ENCODE measurements at regions not wholly inside any gene's neighbourhood (a gene's known extent, or its start where the extent isn't known, plus 50 kb on each side); places are given as distances from the start of the nearest gene placed in this dataset.

DNA sequence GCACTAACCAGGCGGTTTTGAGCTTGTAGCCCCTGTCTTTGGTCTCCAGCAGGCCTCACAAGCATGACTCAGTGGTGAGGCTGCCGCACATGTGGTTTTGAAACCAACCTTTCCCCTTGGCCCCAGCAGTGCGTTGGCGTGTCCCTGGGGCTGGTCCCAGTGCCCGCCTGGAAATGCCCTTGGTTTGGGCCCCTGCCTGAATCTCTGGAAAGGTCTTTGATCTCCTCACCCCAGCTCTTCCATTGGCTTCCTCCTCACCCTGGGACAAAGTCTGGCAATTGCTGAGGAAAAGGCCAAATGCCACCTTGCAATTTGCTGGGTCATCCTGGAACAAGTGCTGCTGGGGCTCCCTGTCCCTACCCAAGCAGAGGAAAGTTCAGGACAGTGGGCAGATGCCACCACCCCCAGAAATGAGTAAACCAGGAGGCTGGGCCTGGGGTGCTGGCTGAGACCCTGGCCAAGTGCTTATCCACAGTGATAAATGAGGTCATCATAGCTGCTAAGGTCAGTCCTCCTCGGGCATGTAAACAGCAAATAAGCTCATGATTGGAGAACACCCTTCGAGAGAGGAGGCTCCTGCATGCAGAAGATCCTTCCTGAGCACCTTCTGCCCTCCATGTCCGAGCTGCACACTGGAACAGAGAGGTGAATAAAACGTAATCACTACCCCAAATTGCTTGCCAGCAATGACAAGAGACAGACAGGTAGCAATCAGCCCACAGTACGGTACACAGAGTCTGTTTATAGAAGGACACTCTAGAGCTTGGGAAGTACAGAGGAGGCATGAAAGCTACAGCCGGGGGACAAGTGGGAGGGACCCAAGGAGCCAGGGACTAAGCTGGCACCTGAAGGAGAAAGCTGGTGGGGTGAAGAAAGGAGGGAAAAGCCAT is 98.9 kb upstream of the CPEB4 start (continued):
- TF ChIP-seq, protein P1, sequence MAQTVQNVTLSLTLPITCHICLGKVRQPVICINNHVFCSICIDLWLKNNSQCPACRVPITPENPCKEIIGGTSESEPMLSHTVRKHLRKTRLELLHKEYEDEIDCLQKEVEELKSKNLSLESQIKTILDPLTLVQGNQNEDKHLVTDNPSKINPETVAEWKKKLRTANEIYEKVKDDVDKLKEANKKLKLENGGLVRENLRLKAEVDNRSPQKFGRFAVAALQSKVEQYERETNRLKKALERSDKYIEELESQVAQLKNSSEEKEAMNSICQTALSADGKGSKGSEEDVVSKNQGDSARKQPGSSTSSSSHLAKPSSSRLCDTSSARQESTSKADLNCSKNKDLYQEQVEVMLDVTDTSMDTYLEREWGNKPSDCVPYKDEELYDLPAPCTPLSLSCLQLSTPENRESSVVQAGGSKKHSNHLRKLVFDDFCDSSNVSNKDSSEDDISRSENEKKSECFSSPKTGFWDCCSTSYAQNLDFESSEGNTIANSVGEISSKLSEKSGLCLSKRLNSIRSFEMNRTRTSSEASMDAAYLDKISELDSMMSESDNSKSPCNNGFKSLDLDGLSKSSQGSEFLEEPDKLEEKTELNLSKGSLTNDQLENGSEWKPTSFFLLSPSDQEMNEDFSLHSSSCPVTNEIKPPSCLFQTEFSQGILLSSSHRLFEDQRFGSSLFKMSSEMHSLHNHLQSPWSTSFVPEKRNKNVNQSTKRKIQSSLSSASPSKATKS (CRISPR knock-in tag; IDR thresholded peaks at IDR 0.05) = no peak
- TF ChIP-seq MED1 (CRISPR knock-in tag; IDR thresholded peaks at IDR 0.05) = peak; percentile 64
- TF ChIP-seq NFYB (CRISPR knock-in tag; IDR thresholded peaks at IDR 0.05) = peak; percentile 42; the same call in 1 of the 2 replicates
- TF ChIP-seq, protein P2, sequence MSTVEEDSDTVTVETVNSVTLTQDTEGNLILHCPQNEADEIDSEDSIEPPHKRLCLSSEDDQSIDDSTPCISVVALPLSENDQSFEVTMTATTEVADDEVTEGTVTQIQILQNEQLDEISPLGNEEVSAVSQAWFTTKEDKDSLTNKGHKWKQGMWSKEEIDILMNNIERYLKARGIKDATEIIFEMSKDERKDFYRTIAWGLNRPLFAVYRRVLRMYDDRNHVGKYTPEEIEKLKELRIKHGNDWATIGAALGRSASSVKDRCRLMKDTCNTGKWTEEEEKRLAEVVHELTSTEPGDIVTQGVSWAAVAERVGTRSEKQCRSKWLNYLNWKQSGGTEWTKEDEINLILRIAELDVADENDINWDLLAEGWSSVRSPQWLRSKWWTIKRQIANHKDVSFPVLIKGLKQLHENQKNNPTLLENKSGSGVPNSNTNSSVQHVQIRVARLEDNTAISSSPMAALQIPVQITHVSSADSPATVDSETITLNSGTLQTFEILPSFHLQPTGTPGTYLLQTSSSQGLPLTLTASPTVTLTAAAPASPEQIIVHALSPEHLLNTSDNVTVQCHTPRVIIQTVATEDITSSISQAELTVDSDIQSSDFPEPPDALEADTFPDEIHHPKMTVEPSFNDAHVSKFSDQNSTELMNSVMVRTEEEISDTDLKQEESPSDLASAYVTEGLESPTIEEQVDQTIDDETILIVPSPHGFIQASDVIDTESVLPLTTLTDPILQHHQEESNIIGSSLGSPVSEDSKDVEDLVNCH (CRISPR knock-in tag; IDR thresholded peaks at IDR 0.05) = no peak
- TF ChIP-seq YEATS4 (CRISPR knock-in tag; IDR thresholded peaks at IDR 0.05; ENCODE audit: borderline replicate concordance) = peak; percentile 29; the same call in 1 of the 2 replicates
- peak; percentile 47; the same call in 1 of the 2 replicates for TF ChIP-seq IRF2 (CRISPR knock-in tag; IDR thresholded peaks at IDR 0.05)
- TF ChIP-seq ATF7 (IDR thresholded peaks at IDR 0.05) = peak; percentile 65
- TF ChIP-seq ATF7 (CRISPR knock-in tag; IDR thresholded peaks at IDR 0.05) = no peak
- peak; percentile 30; the same call in 1 of the 2 replicates for TF ChIP-seq HOXA5 (CRISPR knock-in tag; IDR thresholded peaks at IDR 0.05)
- TF ChIP-seq, protein P3, sequence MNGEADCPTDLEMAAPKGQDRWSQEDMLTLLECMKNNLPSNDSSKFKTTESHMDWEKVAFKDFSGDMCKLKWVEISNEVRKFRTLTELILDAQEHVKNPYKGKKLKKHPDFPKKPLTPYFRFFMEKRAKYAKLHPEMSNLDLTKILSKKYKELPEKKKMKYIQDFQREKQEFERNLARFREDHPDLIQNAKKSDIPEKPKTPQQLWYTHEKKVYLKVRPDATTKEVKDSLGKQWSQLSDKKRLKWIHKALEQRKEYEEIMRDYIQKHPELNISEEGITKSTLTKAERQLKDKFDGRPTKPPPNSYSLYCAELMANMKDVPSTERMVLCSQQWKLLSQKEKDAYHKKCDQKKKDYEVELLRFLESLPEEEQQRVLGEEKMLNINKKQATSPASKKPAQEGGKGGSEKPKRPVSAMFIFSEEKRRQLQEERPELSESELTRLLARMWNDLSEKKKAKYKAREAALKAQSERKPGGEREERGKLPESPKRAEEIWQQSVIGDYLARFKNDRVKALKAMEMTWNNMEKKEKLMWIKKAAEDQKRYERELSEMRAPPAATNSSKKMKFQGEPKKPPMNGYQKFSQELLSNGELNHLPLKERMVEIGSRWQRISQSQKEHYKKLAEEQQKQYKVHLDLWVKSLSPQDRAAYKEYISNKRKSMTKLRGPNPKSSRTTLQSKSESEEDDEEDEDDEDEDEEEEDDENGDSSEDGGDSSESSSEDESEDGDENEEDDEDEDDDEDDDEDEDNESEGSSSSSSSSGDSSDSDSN (CRISPR knock-in tag; IDR thresholded peaks at IDR 0.05) = peak; percentile 48; the same call in 1 of the 2 replicates
- TF ChIP-seq DDIT3 (CRISPR knock-in tag; IDR thresholded peaks at IDR 0.05) = no peak
- TF ChIP-seq ZNF674 (CRISPR knock-in tag; IDR thresholded peaks at IDR 0.05; ENCODE audit: low read depth) = no peak
- no peak for TF ChIP-seq ZNF629 (CRISPR knock-in tag; conservative IDR thresholded peaks at IDR 0.05)
- TF ChIP-seq ZBTB38 (CRISPR knock-in tag; IDR thresholded peaks at IDR 0.05) = peak; percentile 85
- peak; percentile 46; the same call in 1 of the 2 replicates for TF ChIP-seq CHD4 (IDR thresholded peaks at IDR 0.05; ENCODE audit: borderline replicate concordance, low read length)
- TF ChIP-seq KDM2A (CRISPR knock-in tag; IDR thresholded peaks at IDR 0.05; ENCODE audit: borderline replicate concordance, low read depth) = no peak; the same call in 1 of the 2 replicates
- no peak for TF ChIP-seq ZFYVE20 (CRISPR knock-in tag; IDR thresholded peaks at IDR 0.05; ENCODE audit: borderline replicate concordance, low read depth)
- no peak for TF ChIP-seq ZSCAN22 (CRISPR knock-in tag; IDR thresholded peaks at IDR 0.05)
- no peak for TF ChIP-seq HCFC1 (IDR thresholded peaks at IDR 0.05; ENCODE audit: low read depth, low read length)
- TF ChIP-seq SSRP1 (CRISPR knock-in tag; IDR thresholded peaks at IDR 0.05) = peak; percentile 48; the same call in 1 of the 2 replicates
- no peak for TF ChIP-seq TCF12 (IDR thresholded peaks at IDR 0.05)
- no peak for TF ChIP-seq TCF12 (CRISPR knock-in tag; IDR thresholded peaks at IDR 0.05)
- TF ChIP-seq SAP130 (CRISPR knock-in tag; IDR thresholded peaks at IDR 0.05; ENCODE audit: low read depth) = peak; percentile 77

Data from HepG2 (cell line).